GM23338 (cell line): ENCODE measurements at regions not wholly inside any gene's neighbourhood (a gene's known extent, or its start where the extent isn't known, plus 50 kb on each side); places are given as distances from the start of the nearest gene placed in this dataset.

ENCODE experiments used
- ATAC-seq: fragments of 200-7000 bp; cut with Tn5 transposase; 3 replicates; pipeline ENCODE4 v1.9.1; 2020
- DNase-seq: peaks from one replicate; pipeline ENCODE4 v3.0.0-alpha.2; 2015; ENCODE audit warnings: low spot score
- H2AFZ ChIP-seq: fragments of 200-600 bp; sonication (generic); 2 replicates; pipeline ENCODE4 v1.8.0; 2016; ENCODE audit warnings: antibody characterized with exemption, mild to moderate bottlenecking, moderate library complexity
- H3F3A ChIP-seq: fragments of 200-600 bp; sonication (generic); replicated peaks from 2 replicates; pipeline ENCODE4 v1.8.0; 2017; ENCODE audit warnings: antibody characterized with exemption, mixed run types, low read depth
- H3K27ac ChIP-seq: fragments of 200-600 bp; sonication (generic); 2 replicates; pipeline ENCODE4 v1.6.1; 2016; ENCODE audit warnings: low read depth
- H3K27me3 ChIP-seq: fragments of 200-600 bp; sonication (generic); 2 replicates; pipeline ENCODE4 v1.8.0; 2016; ENCODE audit warnings: mild to moderate bottlenecking, mixed run types, moderate library complexity; ENCODE audit not compliant: insufficient read depth
- H3K36me3 ChIP-seq: fragments of 200-600 bp; sonication (generic); 2 replicates; pipeline ENCODE4 v1.8.0; 2016; ENCODE audit warnings: mild to moderate bottlenecking; ENCODE audit not compliant: insufficient read depth
- H3K4me1 ChIP-seq: fragments of 200-600 bp; sonication (generic); 2 replicates; pipeline ENCODE4 v1.8.0; 2016; ENCODE audit warnings: mild to moderate bottlenecking, moderate library complexity; ENCODE audit not compliant: insufficient read depth
- H3K4me2 ChIP-seq: fragments of 200-600 bp; sonication (generic); 2 replicates; pipeline ENCODE4 v1.7.1; 2017; ENCODE audit warnings: mixed run types
- H3K4me3 ChIP-seq: fragments of 200-600 bp; sonication (generic); 2 replicates; pipeline ENCODE4 v1.6.1; 2016; ENCODE audit warnings: mixed run types
- H3K79me2 ChIP-seq: fragments of 200-600 bp; sonication (generic); replicated peaks from 2 replicates; pipeline ENCODE4 v1.8.0; 2017; ENCODE audit warnings: mild to moderate bottlenecking; ENCODE audit not compliant: insufficient read depth
- H3K9me2 ChIP-seq: fragments of 200-600 bp; sonication (generic); 2 replicates; pipeline ENCODE4 v1.8.0; 2017; ENCODE audit not compliant: insufficient read depth
- H4K20me1 ChIP-seq: fragments of 200-600 bp; sonication (generic); replicated peaks from 2 replicates; pipeline ENCODE4 v1.8.0; 2017; ENCODE audit warnings: mild to moderate bottlenecking; ENCODE audit not compliant: insufficient read depth
- H3K27ac Mint-ChIP-seq: 2 replicates; pipeline ENCODE4 v1.8.0; 2020; ENCODE audit warnings: inconsistent platforms, mild to moderate bottlenecking, moderate library complexity, mixed read lengths
- H3K27me3 Mint-ChIP-seq: 3 replicates; pipeline ENCODE4 v1.8.0; 2022; ENCODE audit warnings: low read depth, mild to moderate bottlenecking, moderate library complexity, mixed read lengths, inconsistent platforms; ENCODE audit not compliant: insufficient read depth, poor library complexity
- H3K36me3 Mint-ChIP-seq: 3 replicates; pipeline ENCODE4 v1.8.0; 2021; ENCODE audit warnings: low read depth, mild to moderate bottlenecking, inconsistent platforms, moderate library complexity, mixed read lengths
- H3K4me1 Mint-ChIP-seq: 3 replicates; pipeline ENCODE4 v1.8.0; 2020; ENCODE audit warnings: mild to moderate bottlenecking, inconsistent platforms, mixed read lengths
- H3K4me3 Mint-ChIP-seq: 3 replicates; pipeline ENCODE4 v1.8.0; 2021; ENCODE audit warnings: moderate library complexity, mild to moderate bottlenecking, inconsistent platforms, mixed read lengths
- H3K9me3 Mint-ChIP-seq: 3 replicates; pipeline ENCODE4 v1.8.0; 2020; ENCODE audit warnings: moderate library complexity, mild to moderate bottlenecking, inconsistent platforms, mixed read lengths
- CREB1 ChIP-seq: fragments of 250-450 bp; sonication (Bioruptor Pico); IDR thresholded peaks from 2 replicates; pipeline ENCODE4 v1.5.0; 2020; ENCODE audit warnings: low read depth, mild to moderate bottlenecking, moderate library complexity
- CTCF ChIP-seq, 2 experiments: fragments of 200-600 bp in 1 of 2; sonication (generic) in 1 of 2; conservative IDR thresholded peaks; 2 replicates each; pipeline versions ENCODE4 v1.5.1 to v1.6.1; 2016 to 2017; ENCODE audit warnings: antibody characterized with exemption in 2 of 2, low read depth in 2 of 2, mild to moderate bottlenecking in 2 of 2, moderate library complexity in 1 of 2
- ETS1 ChIP-seq: IDR thresholded peaks from 2 replicates; pipeline ENCODE4 v1.6.1; 2016; ENCODE audit warnings: antibody characterized with exemption
- JUNB ChIP-seq: IDR thresholded peaks from one replicate; pipeline ENCODE4 v1.6.1; 2016; ENCODE audit warnings: antibody characterized with exemption; ENCODE audit not compliant: unreplicated experiment
- REST ChIP-seq: IDR thresholded peaks from one replicate; pipeline ENCODE4 v1.6.1; 2018; ENCODE audit warnings: antibody characterized with exemption; ENCODE audit not compliant: unreplicated experiment
- STAT1 ChIP-seq: IDR thresholded peaks from one replicate; pipeline ENCODE4 v1.6.1; 2016; ENCODE audit warnings: antibody characterized with exemption; ENCODE audit not compliant: unreplicated experiment
- ZNF462 ChIP-seq: fragments of 250-450 bp; sonication (Bioruptor Pico); IDR thresholded peaks from 2 replicates; pipeline ENCODE4 v1.5.0; 2020; ENCODE audit warnings: mild to moderate bottlenecking, moderate library complexity

GRCh38 chr2:36140391-36140790, 215.2 kb upstream of the CRIM1 start (continued):
- TF ChIP-seq CTCF (conservative IDR thresholded peaks at IDR 0.05; ENCODE audit: low read depth in 2 of 2) = no peak
- TF ChIP-seq JUNB = no peak
- no peak for TF ChIP-seq ZNF462 (CRISPR knock-in tag)

- no peaks in the 10 kb centered on the region; the same call in 2 of the 3 replicates for H3K4me1 Mint-ChIP-seq
- Histone ChIP-seq H3K79me2 (no peaks in the 10 kb centered on the region), H3K4me3 (no peak overlapping the region), H3K27me3 (no peaks in the 10 kb centered on the region), H4K20me1 (no peaks in the 10 kb centered on the region), H3K4me2 (no peak overlapping the region), H2AFZ (no peak overlapping the region), H3K27ac (no peak overlapping the region), H3K36me3 (no peaks in the 10 kb centered on the region), H3K9me2 (peaks cover 9% of the 10 kb centered on the region; the same call in 1 of the 2 replicates), H3F3A (no peaks in the 10 kb centered on the region), H3K4me1 (no peaks in the 10 kb centered on the region)
- no peak for ATAC-seq
- peaks cover 2% of the 10 kb centered on the region for H3K27me3 Mint-ChIP-seq
- no peak overlapping the region for H3K27ac Mint-ChIP-seq
- no peaks in the 10 kb centered on the region for H3K9me3 Mint-ChIP-seq
- DNase-seq = no peak
- H3K36me3 Mint-ChIP-seq = no peaks in the 10 kb centered on the region
- H3K4me3 Mint-ChIP-seq = no peak overlapping the region
- TF ChIP-seq REST (no peak), CREB1 (CRISPR knock-in tag) (no peak), JUNB (no peak), STAT1 (no peak), ETS1 (no peak), CTCF (conservative IDR thresholded peaks at IDR 0.05; ENCODE audit: low read depth in 2 of 2) (no peak)
Measured at GRCh38 chr2:36137612-36138011, 218.0 kb upstream of the CRIM1 start.
